ENCODE measurements at regions not wholly inside any gene's neighbourhood (a gene's known extent, or its start where the extent isn't known, plus 50 kb on each side); places are given as distances from the start of the nearest gene placed in this dataset.

- intact Hi-C loops (cut with micrococcal nuclease): no loop called here
- peaks cover 0 to 2% of the 10 kb centered on the region in 2 donors for H3K9me3 Mint-ChIP-seq
- no peaks in the 10 kb centered on the region for H3K4me1 Mint-ChIP-seq
- 83% methylated on average over 3 of the region's 3 CpGs for WGBS (ENCODE audit: insufficient coverage)
- ATAC-seq (no peak), DNase-seq (no peak)
- no peak overlapping the region for H3K27ac ChIP-seq (ENCODE audit: low read length)
- no peaks in the 10 kb centered on the region for H3K4me1 ChIP-seq (ENCODE audit: control insufficient read depth, insufficient read depth, low read length)
- H3K27me3 Mint-ChIP-seq (ENCODE audit: low read depth in 2 of 2): no peaks in the 10 kb centered on the region
- H3K27me3 ChIP-seq (ENCODE audit: control insufficient read depth, insufficient read depth, low read length): no peaks in the 10 kb centered on the region
- no peak for TF ChIP-seq CTCF (IDR thresholded peaks at IDR 0.05)
- no peaks in the 10 kb centered on the region for H3K9me3 ChIP-seq (ENCODE audit: control insufficient read depth, insufficient read depth, low read length)
- H3K36me3 ChIP-seq (ENCODE audit: control insufficient read depth, insufficient read depth, low read length): no peaks in the 10 kb centered on the region
- no peaks in the 10 kb centered on the region for H3K36me3 Mint-ChIP-seq
- H3K4me3 Mint-ChIP-seq: no peak overlapping the region
- no peak overlapping the region for H3K27ac Mint-ChIP-seq
- no peak overlapping the region for H3K4me3 ChIP-seq (ENCODE audit: low read length)
Measured at GRCh38 chr16:75942351-75942750, 216.1 kb upstream of the CPHXL start.

- 85% methylated on average over 1 of the region's 1 CpG for WGBS (ENCODE audit: insufficient coverage)
Measured at GRCh38 chr16:75942936-75943335, 216.6 kb upstream of the CPHXL start.

GRCh38 chr16:75943705-75944514 is 217.6 kb upstream of the CPHXL start:
- Mint-ChIP-seq H3K27me3 (ENCODE audit: low read depth in 2 of 2) (no peaks in the 10 kb centered on the region), H3K9me3 (peaks cover 0 to 2% of the 10 kb centered on the region in 2 donors), H3K4me3 (no peak overlapping the region), H3K36me3 (no peaks in the 10 kb centered on the region), H3K4me1 (no peaks in the 10 kb centered on the region), H3K27ac (no peak overlapping the region)
- no peaks in the 10 kb centered on the region for H3K36me3 ChIP-seq (ENCODE audit: control insufficient read depth, insufficient read depth, low read length)
- ATAC-seq (no peak), DNase-seq (no peak)
- H3K9me3 ChIP-seq (ENCODE audit: control insufficient read depth, insufficient read depth, low read length): no peaks in the 10 kb centered on the region
- no peaks in the 10 kb centered on the region for H3K4me1 ChIP-seq (ENCODE audit: control insufficient read depth, insufficient read depth, low read length)
- no peaks in the 10 kb centered on the region for H3K27me3 ChIP-seq (ENCODE audit: control insufficient read depth, insufficient read depth, low read length)
- TF ChIP-seq CTCF (IDR thresholded peaks at IDR 0.05): no peak
- H3K27ac ChIP-seq (ENCODE audit: low read length): no peak overlapping the region
- intact Hi-C loops (cut with micrococcal nuclease): no loop called here
- no peak overlapping the region for H3K4me3 ChIP-seq (ENCODE audit: low read length)
- 94% methylated on average over 4 of the region's 6 CpGs for WGBS (ENCODE audit: insufficient coverage)

More at GRCh38 chr16:75942936-75943335, 216.6 kb upstream of the CPHXL start:
- no peak overlapping the region for H3K27ac Mint-ChIP-seq
- intact Hi-C loops (cut with micrococcal nuclease): no loop called here
- TF ChIP-seq CTCF (IDR thresholded peaks at IDR 0.05): no peak
- no peak overlapping the region for H3K27ac ChIP-seq (ENCODE audit: low read length)
- DNase-seq: no peak
- H3K36me3 Mint-ChIP-seq: no peaks in the 10 kb centered on the region
- no peaks in the 10 kb centered on the region for H3K27me3 Mint-ChIP-seq (ENCODE audit: low read depth in 2 of 2)
- no peak overlapping the region for H3K4me3 Mint-ChIP-seq
- H3K27me3 ChIP-seq (ENCODE audit: control insufficient read depth, insufficient read depth, low read length): no peaks in the 10 kb centered on the region
- H3K4me1 Mint-ChIP-seq: no peaks in the 10 kb centered on the region
- H3K9me3 ChIP-seq (ENCODE audit: control insufficient read depth, insufficient read depth, low read length): no peaks in the 10 kb centered on the region
- H3K36me3 ChIP-seq (ENCODE audit: control insufficient read depth, insufficient read depth, low read length): no peaks in the 10 kb centered on the region
- H3K4me1 ChIP-seq (ENCODE audit: control insufficient read depth, insufficient read depth, low read length): no peaks in the 10 kb centered on the region
- no peak overlapping the region for H3K4me3 ChIP-seq (ENCODE audit: low read length)
- ATAC-seq: no peak
- peaks cover 0 to 2% of the 10 kb centered on the region in 2 donors for H3K9me3 Mint-ChIP-seq

Measured in natural killer cell (primary cell).